ENCODE measurements at regions not wholly inside any gene's neighbourhood (a gene's known extent, or its start where the extent isn't known, plus 50 kb on each side); places are given as distances from the start of the nearest gene placed in this dataset.

GRCh38 chr1:60572378-60572777, 498.8 kb upstream of the C1orf87 start (continued):
- TF ChIP-seq ZBTB33 (IDR thresholded peaks at IDR 0.05) (no peak), YY1 (IDR thresholded peaks at IDR 0.05) (no peak), TAF1 (conservative IDR thresholded peaks at IDR 0.05) (no peak), SP1 (IDR thresholded peaks at IDR 0.05) (no peak), JUND (IDR thresholded peaks at IDR 0.05) (no peak), FOXA2 (IDR thresholded peaks at IDR 0.05) (no peak)

GRCh38 chr1:60571811-60572210, 498.2 kb upstream of the C1orf87 start:
- TF ChIP-seq REST (IDR thresholded peaks at IDR 0.05) = no peak
- no peak for TF ChIP-seq ZBTB33 (IDR thresholded peaks at IDR 0.05)
- no peak for TF ChIP-seq YY1 (IDR thresholded peaks at IDR 0.05)
- no peak for TF ChIP-seq SP1 (IDR thresholded peaks at IDR 0.05)
- no peak for TF ChIP-seq FOXA2 (IDR thresholded peaks at IDR 0.05)
- TF ChIP-seq JUND (IDR thresholded peaks at IDR 0.05) = no peak
- WGBS = 53% methylated on average over 1 of the region's 1 CpG
- H3K27ac ChIP-seq (ENCODE audit: low read depth in 1 of 2, low read length in 2 of 2) = no peak overlapping the region
- H3K9me3 ChIP-seq (ENCODE audit: control insufficient read depth in 4 of 4, low read length in 3 of 4) = no peaks in the 10 kb centered on the region
- H3K4me1 ChIP-seq (ENCODE audit: control insufficient read depth in 4 of 4, insufficient read depth in 4 of 4, low read length in 3 of 4) = no peaks in the 10 kb centered on the region
- H3K27me3 ChIP-seq (ENCODE audit: control insufficient read depth in 4 of 4, insufficient read depth in 4 of 4, low read length in 3 of 4) = no peaks in the 10 kb centered on the region
- no peak overlapping the region for H3K4me3 ChIP-seq (ENCODE audit: low read depth in 1 of 3, low read length in 3 of 3)
- no peak overlapping the region for H3K9ac ChIP-seq (ENCODE audit: low read depth in 1 of 2, low read length in 2 of 2)
- H3K36me3 ChIP-seq (ENCODE audit: control insufficient read depth in 4 of 4, insufficient read depth in 3 of 4, low read depth in 1 of 4, low read length in 3 of 4) = no peaks in the 10 kb centered on the region
- DNase-seq (ENCODE audit: low spot score) = no peak

GRCh38 chr1:60569189-60569588, 495.6 kb upstream of the C1orf87 start:
- DNase-seq (ENCODE audit: low spot score) = no peak
- Histone ChIP-seq H3K9ac (ENCODE audit: low read depth in 1 of 2, low read length in 2 of 2) (no peak overlapping the region), H3K4me3 (ENCODE audit: low read depth in 1 of 3, low read length in 3 of 3) (no peak overlapping the region), H3K4me1 (ENCODE audit: control insufficient read depth in 4 of 4, insufficient read depth in 4 of 4, low read length in 3 of 4) (no peaks in the 10 kb centered on the region), H3K36me3 (ENCODE audit: control insufficient read depth in 4 of 4, insufficient read depth in 3 of 4, low read depth in 1 of 4, low read length in 3 of 4) (no peaks in the 10 kb centered on the region), H3K27me3 (ENCODE audit: control insufficient read depth in 4 of 4, insufficient read depth in 4 of 4, low read length in 3 of 4) (peaks cover 0 to 2% (median 0%) of the 10 kb centered on the region in 4 donors), H3K27ac (ENCODE audit: low read depth in 1 of 2, low read length in 2 of 2) (no peak overlapping the region), H3K9me3 (ENCODE audit: control insufficient read depth in 4 of 4, low read length in 3 of 4) (no peaks in the 10 kb centered on the region)
- TF ChIP-seq JUND (IDR thresholded peaks at IDR 0.05) (no peak), HNF4G (IDR thresholded peaks at IDR 0.05) (no peak), GABPA (IDR thresholded peaks at IDR 0.05 in 1 of 2, conservative IDR thresholded peaks at IDR 0.05 in 1 of 2) (no peak), MAX (IDR thresholded peaks at IDR 0.05) (no peak), REST (IDR thresholded peaks at IDR 0.05) (no peak), ZBTB33 (IDR thresholded peaks at IDR 0.05) (no peak), FOXA1 (IDR thresholded peaks at IDR 0.05) (no peak), FOXA2 (IDR thresholded peaks at IDR 0.05) (no peak), RAD21 (IDR thresholded peaks at IDR 0.05) (no peak), TAF1 (conservative IDR thresholded peaks at IDR 0.05) (no peak), SP1 (IDR thresholded peaks at IDR 0.05) (no peak)
- 95% methylated on average over 2 of the region's 2 CpGs for WGBS
